Hepatocyte (in vitro differentiated cells): ENCODE measurements at regions not wholly inside any gene's neighbourhood (a gene's known extent, or its start where the extent isn't known, plus 50 kb on each side); places are given as distances from the start of the nearest gene placed in this dataset.

Experiments used
- DNase-seq: peaks from one replicate; pipeline ENCODE4 v3.0.0-alpha.2; 2016; ENCODE audit warnings: low spot score
- H2AFZ ChIP-seq: fragments of 200-600 bp; sonication (generic); 2 replicates; pipeline ENCODE4 v1.6.0; 2016; ENCODE audit warnings: antibody characterized with exemption, mild to moderate bottlenecking
- H3K27ac ChIP-seq: fragments of 200-600 bp; sonication (generic); 2 replicates; pipeline ENCODE4 v1.5.1; 2016; ENCODE audit warnings: mild to moderate bottlenecking
- H3K27me3 ChIP-seq: fragments of 200-600 bp; sonication (generic); 2 replicates; pipeline ENCODE4 v1.6.1; 2016
- H3K36me3 ChIP-seq: fragments of 200-600 bp; sonication (generic); replicated peaks from 2 replicates; pipeline ENCODE4 v1.5.1; 2016; ENCODE audit warnings: low read depth; ENCODE audit not compliant: insufficient read depth
- H3K4me1 ChIP-seq: fragments of 200-600 bp; sonication (generic); 2 replicates; pipeline ENCODE4 v1.5.1; 2016; ENCODE audit warnings: mild to moderate bottlenecking, moderate library complexity; ENCODE audit not compliant: insufficient read depth
- H3K4me2 ChIP-seq: fragments of 200-600 bp; sonication (generic); 2 replicates; pipeline ENCODE4 v1.6.0; 2016
- H3K4me3 ChIP-seq: fragments of 200-600 bp; sonication (generic); 2 replicates; pipeline ENCODE4 v1.5.1; 2016; ENCODE audit warnings: mild to moderate bottlenecking
- H3K79me2 ChIP-seq: fragments of 200-600 bp; sonication (generic); 2 replicates; pipeline ENCODE4 v1.6.0; 2017; ENCODE audit warnings: mild to moderate bottlenecking
- H3K9me2 ChIP-seq: fragments of 200-600 bp; sonication (generic); replicated peaks from 2 replicates; pipeline ENCODE4 v1.6.0; 2017; ENCODE audit warnings: mild to moderate bottlenecking; ENCODE audit not compliant: insufficient read depth
- H3K9me3 ChIP-seq: fragments of 200-600 bp; sonication (generic); 2 replicates; pipeline ENCODE4 v1.5.1; 2016; ENCODE audit warnings: low read depth, mild to moderate bottlenecking
- H4K20me1 ChIP-seq: fragments of 200-600 bp; sonication (generic); 2 replicates; pipeline ENCODE4 v1.6.0; 2016; ENCODE audit warnings: mild to moderate bottlenecking; ENCODE audit not compliant: insufficient read depth, poor library complexity, severe bottlenecking
- EZH2 ChIP-seq: fragments of 200-600 bp; sonication (generic); IDR thresholded peaks from 2 replicates; pipeline ENCODE4 v1.6.1; 2016; ENCODE audit warnings: antibody characterized with exemption, mild to moderate bottlenecking, borderline replicate concordance
- EZH2phosphoT487 ChIP-seq: fragments of 200-600 bp; sonication (generic); IDR thresholded peaks from one replicate; pipeline ENCODE4 v1.6.1; 2018; ENCODE audit warnings: antibody characterized with exemption, mild to moderate bottlenecking, low read depth, moderate library complexity; ENCODE audit not compliant: unreplicated experiment, severe bottlenecking
- WGBS: methylation state at CpG from one replicate; pipeline ENCODE4 v1.1.6; 2016; ENCODE audit warnings: low lambda C conversion rate; ENCODE audit errors: missing lambda C conversion rate; 5-methylcytosine and 5-hydroxymethylcytosine counted together
- TF ChIP-seq, protein P1 (sequence below): fragments of 200-600 bp; sonication (generic); IDR thresholded peaks from 2 replicates; pipeline ENCODE4 v1.5.1; 2016; ENCODE audit warnings: antibody characterized with exemption, mild to moderate bottlenecking; ENCODE audit not compliant: poor library complexity

DNA sequence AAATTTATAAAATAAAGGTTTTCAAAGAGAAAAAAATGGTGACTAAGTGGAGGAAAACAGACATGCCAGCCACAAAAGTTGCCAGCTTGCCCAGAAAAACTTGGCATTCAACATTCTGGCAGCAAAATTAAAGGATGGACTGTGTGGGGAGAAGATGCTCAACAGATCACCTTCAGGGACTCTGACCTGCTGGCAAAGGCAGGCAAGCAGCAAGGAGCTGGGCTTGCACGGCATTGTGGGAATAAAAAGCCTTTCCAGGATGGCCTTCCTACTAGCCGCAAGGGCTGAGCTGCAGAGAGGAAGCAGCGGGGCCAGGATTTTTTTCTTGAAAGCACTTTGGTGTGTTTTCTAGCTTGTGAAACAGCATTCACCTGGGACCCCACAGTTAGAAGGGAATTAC lies 101.9 kb upstream of the CACNA2D3 start:
- H3K36me3 ChIP-seq, result no peaks in the 10 kb centered on the region
- H3K27ac ChIP-seq, result no peak overlapping the region
- no peaks in the 10 kb centered on the region for H4K20me1 ChIP-seq
- no peaks in the 10 kb centered on the region for H3K4me1 ChIP-seq
- TF ChIP-seq, protein P1, sequence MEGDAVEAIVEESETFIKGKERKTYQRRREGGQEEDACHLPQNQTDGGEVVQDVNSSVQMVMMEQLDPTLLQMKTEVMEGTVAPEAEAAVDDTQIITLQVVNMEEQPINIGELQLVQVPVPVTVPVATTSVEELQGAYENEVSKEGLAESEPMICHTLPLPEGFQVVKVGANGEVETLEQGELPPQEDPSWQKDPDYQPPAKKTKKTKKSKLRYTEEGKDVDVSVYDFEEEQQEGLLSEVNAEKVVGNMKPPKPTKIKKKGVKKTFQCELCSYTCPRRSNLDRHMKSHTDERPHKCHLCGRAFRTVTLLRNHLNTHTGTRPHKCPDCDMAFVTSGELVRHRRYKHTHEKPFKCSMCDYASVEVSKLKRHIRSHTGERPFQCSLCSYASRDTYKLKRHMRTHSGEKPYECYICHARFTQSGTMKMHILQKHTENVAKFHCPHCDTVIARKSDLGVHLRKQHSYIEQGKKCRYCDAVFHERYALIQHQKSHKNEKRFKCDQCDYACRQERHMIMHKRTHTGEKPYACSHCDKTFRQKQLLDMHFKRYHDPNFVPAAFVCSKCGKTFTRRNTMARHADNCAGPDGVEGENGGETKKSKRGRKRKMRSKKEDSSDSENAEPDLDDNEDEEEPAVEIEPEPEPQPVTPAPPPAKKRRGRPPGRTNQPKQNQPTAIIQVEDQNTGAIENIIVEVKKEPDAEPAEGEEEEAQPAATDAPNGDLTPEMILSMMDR, result no peak
- no peak for TF ChIP-seq EZH2
- no peak for TF ChIP-seq EZH2phosphoT487
- H3K27me3 ChIP-seq, result no peaks in the 10 kb centered on the region
- DNase-seq, result no peak
- no peaks in the 10 kb centered on the region for H3K79me2 ChIP-seq
- 75% methylated on average over 3 of the region's 3 CpGs for WGBS
- H2AFZ ChIP-seq, result no peak overlapping the region
- no peaks in the 10 kb centered on the region for H3K9me3 ChIP-seq
- H3K4me2 ChIP-seq, result no peak overlapping the region
- no peaks in the 10 kb centered on the region for H3K9me2 ChIP-seq
- no peak overlapping the region for H3K4me3 ChIP-seq

DNA sequence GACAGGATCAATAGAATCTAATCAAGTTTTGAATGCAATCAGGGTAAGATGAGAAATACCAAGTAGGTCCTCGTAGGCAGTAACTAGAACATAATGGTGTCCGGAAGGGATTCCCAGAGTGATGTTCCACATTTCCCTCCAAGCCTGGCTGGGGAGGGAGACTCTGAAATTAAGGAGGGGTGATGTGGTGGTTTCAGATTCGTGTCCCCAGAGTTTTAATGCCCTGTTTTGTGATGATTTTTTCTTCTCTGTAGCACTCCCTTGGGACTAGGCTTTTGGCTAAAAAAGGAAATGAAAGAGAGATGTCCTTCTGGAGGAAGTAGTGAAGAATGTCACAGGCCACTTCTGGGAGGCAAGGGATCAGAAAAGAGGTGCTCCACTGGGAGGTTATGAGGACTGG lies 108.3 kb upstream of the CACNA2D3 start:
- H2AFZ ChIP-seq, result no peak overlapping the region
- no peaks in the 10 kb centered on the region for H3K4me1 ChIP-seq
- no peaks in the 10 kb centered on the region for H3K9me3 ChIP-seq
- H3K79me2 ChIP-seq, result no peaks in the 10 kb centered on the region
- H3K27me3 ChIP-seq, result no peaks in the 10 kb centered on the region
- H3K9me2 ChIP-seq, result no peaks in the 10 kb centered on the region
- TF ChIP-seq, protein P1, result no peak
- TF ChIP-seq EZH2phosphoT487 (no peak), EZH2 (no peak)
- DNase-seq, result no peak
- H3K27ac ChIP-seq, result no peak overlapping the region
- no peak overlapping the region for H3K4me2 ChIP-seq
- WGBS, result 64% methylated on average over 3 of the region's 3 CpGs
- no peaks in the 10 kb centered on the region for H4K20me1 ChIP-seq
- no peak overlapping the region for H3K4me3 ChIP-seq
- H3K36me3 ChIP-seq, result no peaks in the 10 kb centered on the region

DNA sequence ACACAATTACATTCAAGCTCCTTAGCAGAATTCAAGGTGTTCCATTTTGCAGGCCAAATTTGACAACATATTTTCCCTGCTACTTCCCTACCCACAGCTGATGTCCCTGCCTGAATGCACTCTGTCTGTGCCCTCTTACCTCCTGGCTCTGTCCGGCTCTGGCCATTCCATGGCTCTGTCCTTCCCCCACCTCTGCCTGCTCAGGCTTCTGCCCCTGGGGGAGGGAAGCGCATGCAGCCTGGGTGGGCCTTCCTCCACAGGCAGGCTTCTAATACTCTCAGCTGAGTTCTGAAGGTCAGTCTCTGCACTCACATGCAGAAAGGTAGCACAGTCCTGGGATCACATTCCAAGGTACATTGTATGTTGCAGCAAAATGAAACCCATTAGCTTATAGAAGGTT lies 113.6 kb upstream of the CACNA2D3 start:
- Histone ChIP-seq H2AFZ (no peak overlapping the region), H3K4me3 (no peak overlapping the region), H3K36me3 (no peaks in the 10 kb centered on the region), H3K4me1 (no peaks in the 10 kb centered on the region), H3K27me3 (no peaks in the 10 kb centered on the region), H3K4me2 (no peak overlapping the region), H3K9me2 (no peaks in the 10 kb centered on the region), H3K27ac (no peak overlapping the region), H3K9me3 (no peaks in the 10 kb centered on the region), H4K20me1 (no peaks in the 10 kb centered on the region), H3K79me2 (no peaks in the 10 kb centered on the region)
- no peak for DNase-seq
- WGBS, result 60% methylated on average over 2 of the region's 2 CpGs
- no peak for TF ChIP-seq EZH2
- TF ChIP-seq, protein P1, result no peak
- no peak for TF ChIP-seq EZH2phosphoT487

DNA sequence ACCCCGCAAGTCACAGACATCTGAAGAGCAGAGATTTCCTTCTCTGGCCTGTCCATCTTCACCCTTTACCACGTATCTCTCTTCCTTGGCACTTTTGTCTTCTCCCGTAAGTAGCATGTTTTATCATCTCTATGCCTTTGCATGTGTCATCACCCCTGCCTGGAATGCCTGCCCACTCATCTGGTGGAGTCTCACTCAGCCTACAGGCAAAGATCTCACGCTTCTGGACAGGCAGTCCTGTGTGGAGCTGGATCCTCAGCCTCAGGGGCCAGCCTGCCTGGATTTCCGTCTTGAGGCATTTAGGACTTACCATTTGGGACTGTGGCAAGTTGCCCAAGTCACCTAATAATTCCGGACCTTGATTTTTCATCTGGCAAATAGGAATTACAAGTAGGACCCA lies 114.3 kb upstream of the CACNA2D3 start:
- no peaks in the 10 kb centered on the region for H3K9me2 ChIP-seq
- H2AFZ ChIP-seq, result no peak overlapping the region
- H3K36me3 ChIP-seq, result no peaks in the 10 kb centered on the region
- H4K20me1 ChIP-seq, result no peaks in the 10 kb centered on the region
- H3K4me1 ChIP-seq, result no peaks in the 10 kb centered on the region
- WGBS, result 81% methylated on average over 6 of the region's 6 CpGs
- no peaks in the 10 kb centered on the region for H3K79me2 ChIP-seq
- H3K27me3 ChIP-seq, result no peaks in the 10 kb centered on the region
- peak; percentile 11 for DNase-seq
- H3K4me3 ChIP-seq, result no peak overlapping the region
- no peak for TF ChIP-seq EZH2
- no peak overlapping the region for H3K4me2 ChIP-seq
- H3K9me3 ChIP-seq, result no peaks in the 10 kb centered on the region
- no peak overlapping the region for H3K27ac ChIP-seq
